BE2C (cell line): ENCODE measurements at regions not wholly inside any gene's neighbourhood (a gene's known extent, or its start where the extent isn't known, plus 50 kb on each side); places are given as distances from the start of the nearest gene placed in this dataset.

ENCODE experiments used
- DNase-seq: peaks from one replicate; pipeline ENCODE4 v3.0.0-alpha.2; 2020
- H3K27me3 ChIP-seq: fragments of 250-450 bp; sonication (Bioruptor Pico); 2 replicates; pipeline ENCODE4 v1.5.1; 2020; ENCODE audit warnings: mild to moderate bottlenecking
- H3K36me3 ChIP-seq: fragments of 250-450 bp; sonication (Bioruptor Pico); 2 replicates; pipeline ENCODE4 v1.5.1; 2020; ENCODE audit warnings: mild to moderate bottlenecking
- H3K4me1 ChIP-seq: fragments of 250-450 bp; sonication (Bioruptor Pico); 2 replicates; pipeline ENCODE4 v1.5.1; 2020
- H3K4me3 ChIP-seq: 2 replicates; pipeline ENCODE4 v1.5.1; 2011; ENCODE audit warnings: low read depth, low read length
- H3K9me3 ChIP-seq: fragments of 250-450 bp; sonication (Bioruptor Pico); 2 replicates; pipeline ENCODE4 v1.5.1; 2020
- TF ChIP-seq, protein P1 (sequence below): IDR thresholded peaks from 2 replicates; pipeline ENCODE4 v1.5.1; 2012; ENCODE audit warnings: mild to moderate bottlenecking, low read depth, low read length

DNA sequence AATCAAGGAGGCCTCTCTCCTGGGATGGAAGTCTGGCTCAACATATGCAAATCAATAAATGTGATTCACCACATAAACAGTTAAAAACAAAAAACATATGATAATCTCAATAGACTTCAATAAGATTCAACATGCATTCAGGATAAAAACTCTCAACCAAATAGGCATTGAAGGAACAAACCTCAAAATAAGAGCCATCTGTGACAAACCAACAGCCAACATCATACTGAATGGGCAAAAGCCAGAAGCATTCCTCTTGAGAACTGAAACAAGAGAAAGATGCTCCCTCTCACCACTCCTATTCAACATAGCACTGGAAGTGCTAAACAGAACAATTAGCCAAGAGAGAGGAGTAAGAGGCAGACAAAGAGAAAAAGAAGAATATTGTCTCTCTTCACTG, 54.0 kb upstream of the SEZ6L start:
- no peaks in the 10 kb centered on the region; the same call in none of the 2 replicates for H3K27me3 ChIP-seq
- no peak overlapping the region for H3K4me3 ChIP-seq
- TF ChIP-seq, protein P1, sequence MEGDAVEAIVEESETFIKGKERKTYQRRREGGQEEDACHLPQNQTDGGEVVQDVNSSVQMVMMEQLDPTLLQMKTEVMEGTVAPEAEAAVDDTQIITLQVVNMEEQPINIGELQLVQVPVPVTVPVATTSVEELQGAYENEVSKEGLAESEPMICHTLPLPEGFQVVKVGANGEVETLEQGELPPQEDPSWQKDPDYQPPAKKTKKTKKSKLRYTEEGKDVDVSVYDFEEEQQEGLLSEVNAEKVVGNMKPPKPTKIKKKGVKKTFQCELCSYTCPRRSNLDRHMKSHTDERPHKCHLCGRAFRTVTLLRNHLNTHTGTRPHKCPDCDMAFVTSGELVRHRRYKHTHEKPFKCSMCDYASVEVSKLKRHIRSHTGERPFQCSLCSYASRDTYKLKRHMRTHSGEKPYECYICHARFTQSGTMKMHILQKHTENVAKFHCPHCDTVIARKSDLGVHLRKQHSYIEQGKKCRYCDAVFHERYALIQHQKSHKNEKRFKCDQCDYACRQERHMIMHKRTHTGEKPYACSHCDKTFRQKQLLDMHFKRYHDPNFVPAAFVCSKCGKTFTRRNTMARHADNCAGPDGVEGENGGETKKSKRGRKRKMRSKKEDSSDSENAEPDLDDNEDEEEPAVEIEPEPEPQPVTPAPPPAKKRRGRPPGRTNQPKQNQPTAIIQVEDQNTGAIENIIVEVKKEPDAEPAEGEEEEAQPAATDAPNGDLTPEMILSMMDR = no peak
- no peak for DNase-seq
- H3K9me3 ChIP-seq = no peaks in the 10 kb centered on the region
- no peaks in the 10 kb centered on the region for H3K4me1 ChIP-seq
- no peaks in the 10 kb centered on the region for H3K36me3 ChIP-seq
